DOHH2 (cell line): ENCODE measurements at regions not wholly inside any gene's neighbourhood (a gene's known extent, or its start where the extent isn't known, plus 50 kb on each side); places are given as distances from the start of the nearest gene placed in this dataset.

Experiments
- EZH2phosphoT487 ChIP-seq: fragments of 200-600 bp; sonication (generic); IDR thresholded peaks from 2 replicates; pipeline ENCODE4 v1.6.1; 2017; ENCODE audit warnings: borderline replicate concordance, mild to moderate bottlenecking, antibody characterized with exemption, low read length, moderate library complexity, mixed read lengths
- TF ChIP-seq, protein P1 (sequence below): fragments of 200-600 bp; sonication (generic); IDR thresholded peaks from one replicate; pipeline ENCODE4 v1.5.1; 2014; ENCODE audit warnings: antibody characterized with exemption, mild to moderate bottlenecking, low read depth, low read length; ENCODE audit not compliant: poor library complexity, severe bottlenecking

DNA sequence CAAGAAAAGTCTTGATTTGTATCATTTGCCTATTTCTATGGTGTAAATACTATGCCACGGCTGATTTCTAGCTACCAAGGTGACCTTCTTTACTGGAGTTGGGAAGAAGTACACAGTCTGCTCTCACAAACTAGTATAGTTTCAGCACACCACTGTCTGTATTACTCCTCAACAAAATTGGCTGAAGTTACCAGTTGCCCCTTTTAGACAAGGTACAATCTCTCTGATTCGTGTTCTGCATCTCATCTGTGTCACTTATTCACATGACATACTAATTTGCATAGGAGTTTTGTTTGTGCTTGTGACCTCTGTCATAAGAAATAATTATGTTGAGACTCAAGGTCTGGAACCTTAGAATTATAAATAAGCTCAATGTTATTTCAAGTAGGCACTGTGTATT is 97.3 kb downstream of the C11orf87 start:
- TF ChIP-seq, protein P1, sequence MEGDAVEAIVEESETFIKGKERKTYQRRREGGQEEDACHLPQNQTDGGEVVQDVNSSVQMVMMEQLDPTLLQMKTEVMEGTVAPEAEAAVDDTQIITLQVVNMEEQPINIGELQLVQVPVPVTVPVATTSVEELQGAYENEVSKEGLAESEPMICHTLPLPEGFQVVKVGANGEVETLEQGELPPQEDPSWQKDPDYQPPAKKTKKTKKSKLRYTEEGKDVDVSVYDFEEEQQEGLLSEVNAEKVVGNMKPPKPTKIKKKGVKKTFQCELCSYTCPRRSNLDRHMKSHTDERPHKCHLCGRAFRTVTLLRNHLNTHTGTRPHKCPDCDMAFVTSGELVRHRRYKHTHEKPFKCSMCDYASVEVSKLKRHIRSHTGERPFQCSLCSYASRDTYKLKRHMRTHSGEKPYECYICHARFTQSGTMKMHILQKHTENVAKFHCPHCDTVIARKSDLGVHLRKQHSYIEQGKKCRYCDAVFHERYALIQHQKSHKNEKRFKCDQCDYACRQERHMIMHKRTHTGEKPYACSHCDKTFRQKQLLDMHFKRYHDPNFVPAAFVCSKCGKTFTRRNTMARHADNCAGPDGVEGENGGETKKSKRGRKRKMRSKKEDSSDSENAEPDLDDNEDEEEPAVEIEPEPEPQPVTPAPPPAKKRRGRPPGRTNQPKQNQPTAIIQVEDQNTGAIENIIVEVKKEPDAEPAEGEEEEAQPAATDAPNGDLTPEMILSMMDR = no peak
- TF ChIP-seq EZH2phosphoT487 = no peak
